ENCODE measurements at regions not wholly inside any gene's neighbourhood (a gene's known extent, or its start where the extent isn't known, plus 50 kb on each side); places are given as distances from the start of the nearest gene placed in this dataset.
A peak's percentile ranks its signal among the peaks of the same experiment; 100 is the strongest.

- TF ChIP-seq, protein P1, sequence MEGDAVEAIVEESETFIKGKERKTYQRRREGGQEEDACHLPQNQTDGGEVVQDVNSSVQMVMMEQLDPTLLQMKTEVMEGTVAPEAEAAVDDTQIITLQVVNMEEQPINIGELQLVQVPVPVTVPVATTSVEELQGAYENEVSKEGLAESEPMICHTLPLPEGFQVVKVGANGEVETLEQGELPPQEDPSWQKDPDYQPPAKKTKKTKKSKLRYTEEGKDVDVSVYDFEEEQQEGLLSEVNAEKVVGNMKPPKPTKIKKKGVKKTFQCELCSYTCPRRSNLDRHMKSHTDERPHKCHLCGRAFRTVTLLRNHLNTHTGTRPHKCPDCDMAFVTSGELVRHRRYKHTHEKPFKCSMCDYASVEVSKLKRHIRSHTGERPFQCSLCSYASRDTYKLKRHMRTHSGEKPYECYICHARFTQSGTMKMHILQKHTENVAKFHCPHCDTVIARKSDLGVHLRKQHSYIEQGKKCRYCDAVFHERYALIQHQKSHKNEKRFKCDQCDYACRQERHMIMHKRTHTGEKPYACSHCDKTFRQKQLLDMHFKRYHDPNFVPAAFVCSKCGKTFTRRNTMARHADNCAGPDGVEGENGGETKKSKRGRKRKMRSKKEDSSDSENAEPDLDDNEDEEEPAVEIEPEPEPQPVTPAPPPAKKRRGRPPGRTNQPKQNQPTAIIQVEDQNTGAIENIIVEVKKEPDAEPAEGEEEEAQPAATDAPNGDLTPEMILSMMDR (IDR thresholded peaks at IDR 0.05; ENCODE audit: control insufficient read depth, extremely low read depth, insufficient read depth): no peak
- DNase-seq (ENCODE audit: low read depth): no peak
- H3K4me3 ChIP-seq (ENCODE audit: low read depth, low read length): no peak overlapping the region
Measured at GRCh38 chrX:9252182-9252581, 212.7 kb upstream of the TBL1X start.

GRCh38 chrX:9253211-9253610, 211.6 kb upstream of the TBL1X start:
- TF ChIP-seq, protein P1 (IDR thresholded peaks at IDR 0.05; ENCODE audit: control insufficient read depth, extremely low read depth, insufficient read depth): no peak
- no peak overlapping the region for H3K4me3 ChIP-seq (ENCODE audit: low read depth, low read length)
- DNase-seq (ENCODE audit: low read depth): no peak

- no peak overlapping the region for H3K4me3 ChIP-seq (ENCODE audit: low read depth, low read length)
- no peak for DNase-seq (ENCODE audit: low read depth)
- TF ChIP-seq, protein P1 (IDR thresholded peaks at IDR 0.05; ENCODE audit: control insufficient read depth, extremely low read depth, insufficient read depth): no peak
Measured at GRCh38 chrX:9257718-9258420, 207.0 kb upstream of the TBL1X start.

GRCh38 chrX:9258421-9259104, 206.3 kb upstream of the TBL1X start:
- H3K4me3 ChIP-seq (ENCODE audit: low read depth, low read length): no peak overlapping the region
- TF ChIP-seq, protein P1 (IDR thresholded peaks at IDR 0.05; ENCODE audit: control insufficient read depth, extremely low read depth, insufficient read depth): no peak
- DNase-seq (ENCODE audit: low read depth): no peak

GRCh38 chrX:9260603-9261002, 204.3 kb upstream of the TBL1X start:
- TF ChIP-seq, protein P1 (IDR thresholded peaks at IDR 0.05; ENCODE audit: control insufficient read depth, extremely low read depth, insufficient read depth): no peak
- no peak for DNase-seq (ENCODE audit: low read depth)
- H3K4me3 ChIP-seq (ENCODE audit: low read depth, low read length): no peak overlapping the region

GRCh38 chrX:9267415-9267814, 197.4 kb upstream of the TBL1X start:
- TF ChIP-seq, protein P1 (IDR thresholded peaks at IDR 0.05; ENCODE audit: control insufficient read depth, extremely low read depth, insufficient read depth): no peak

More at GRCh38 chrX:9267415-9267814, 197.4 kb upstream of the TBL1X start:
- DNase-seq (ENCODE audit: low read depth): peak; percentile 54
- no peak overlapping the region for H3K4me3 ChIP-seq (ENCODE audit: low read depth, low read length)

All from LNCaP clone FGC (cell line).